CD4-positive, alpha-beta T cell treated with Interleukin-15 for 4 hours (primary cell): ENCODE measurements at regions not wholly inside any gene's neighbourhood (a gene's known extent, or its start where the extent isn't known, plus 50 kb on each side); places are given as distances from the start of the nearest gene placed in this dataset.
"Not testable (repeated sequence)": the region's sequence is repeated elsewhere in the genome, so short reads cannot be mapped to it uniquely, and the experiment has no call there.

ENCODE experiments used
- DNase-seq: peaks from one replicate; pipeline ENCODE4 v3.0.0-alpha.2; 2020; ENCODE audit warnings: low spot score

DNA sequence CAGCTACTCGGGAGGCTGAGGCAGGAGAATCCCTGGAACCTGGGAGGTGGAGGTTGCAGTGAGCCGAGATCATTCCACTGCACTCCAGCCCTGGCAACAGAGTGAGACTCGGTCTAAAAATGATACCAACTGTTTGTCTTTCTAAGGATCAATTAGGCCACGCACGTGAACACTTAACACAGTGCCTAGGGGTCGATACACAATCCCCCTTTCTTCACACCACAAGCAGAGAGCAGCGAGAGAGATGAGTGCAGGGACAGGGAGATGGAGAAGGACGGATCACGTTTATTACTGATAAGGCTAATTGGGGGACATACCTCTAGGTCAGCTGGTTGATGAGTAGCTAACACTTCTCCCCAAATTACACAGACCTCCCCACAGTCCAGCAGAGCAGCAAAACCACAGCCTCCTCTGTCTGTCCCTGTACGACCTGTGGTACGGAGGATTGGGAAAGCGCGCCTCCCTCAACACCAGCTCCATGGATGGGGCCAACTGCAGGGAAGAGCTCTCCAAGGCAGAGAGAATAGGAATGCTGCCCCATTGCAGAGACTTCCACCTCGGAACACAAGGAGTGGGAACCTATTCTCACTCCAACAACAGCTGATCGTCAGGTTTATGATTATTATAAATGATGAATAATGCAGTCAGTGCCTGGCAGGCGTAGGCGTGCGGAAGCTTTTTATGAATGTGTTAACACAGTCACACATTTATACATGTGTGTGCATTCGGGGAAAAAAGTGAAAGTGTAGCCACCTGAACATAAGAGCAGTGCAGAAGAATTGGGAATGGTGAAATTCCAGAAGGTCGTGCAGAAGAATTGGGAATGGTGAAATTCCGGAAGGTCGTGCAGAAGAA is 155.1 kb downstream of the C16orf95 start:
- DNase-seq: no peak

- DNase-seq: not testable (repeated sequence)
Measured at GRCh38 chr16:87162799-87163198, 154.4 kb downstream of the C16orf95 start.

- DNase-seq: no peak
Measured at GRCh38 chr16:87163637-87164036, 153.6 kb downstream of the C16orf95 start.

DNA sequence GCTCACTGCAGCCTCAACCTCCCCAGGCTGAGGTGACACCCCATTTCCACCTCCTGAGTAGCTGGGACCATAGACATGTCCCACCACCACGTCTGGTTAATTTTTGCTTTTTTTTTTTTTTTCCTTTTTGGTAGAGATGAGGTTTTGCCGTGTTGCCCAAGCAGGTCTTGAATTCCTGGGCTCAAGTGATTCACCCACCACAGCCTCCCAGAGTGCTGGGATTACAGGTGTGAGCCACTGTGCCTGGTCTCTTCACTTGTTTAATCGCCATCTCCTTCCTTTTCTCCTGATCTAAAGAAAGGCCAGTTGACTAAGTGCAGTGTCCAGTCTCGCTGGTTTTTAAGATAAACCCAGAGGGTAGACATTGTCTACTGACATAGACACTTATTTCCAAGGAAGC is 152.0 kb downstream of the C16orf95 start:
- no peak for DNase-seq

GRCh38 chr16:87165885-87166284 is 151.3 kb downstream of the C16orf95 start:
- no peak for DNase-seq

DNA sequence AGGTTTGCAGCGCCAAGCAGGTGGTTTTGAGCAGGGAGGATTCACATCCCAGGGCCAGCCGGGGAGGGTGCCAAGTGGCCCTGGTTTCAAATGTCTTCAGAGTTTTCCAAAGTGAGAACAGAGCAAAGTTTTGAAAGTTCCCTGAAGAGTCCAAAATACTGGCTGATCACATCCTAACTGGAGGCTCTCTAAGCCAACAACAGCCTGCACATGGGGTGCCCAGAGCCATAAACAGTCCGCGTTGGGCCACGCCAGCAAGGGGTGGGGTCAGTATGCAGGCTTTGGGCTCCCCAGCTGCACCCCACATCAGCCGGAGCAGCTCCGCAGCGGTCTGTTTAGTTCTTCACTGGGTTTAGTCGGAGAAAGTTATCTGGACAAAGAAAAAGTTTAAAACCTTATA is 150.9 kb downstream of the C16orf95 start:
- DNase-seq: no peak

- DNase-seq: no peak
Measured at GRCh38 chr16:87166934-87167333, 150.3 kb downstream of the C16orf95 start.

- no peak for DNase-seq
Measured at GRCh38 chr16:87169509-87169995, 147.6 kb downstream of the C16orf95 start.

DNA sequence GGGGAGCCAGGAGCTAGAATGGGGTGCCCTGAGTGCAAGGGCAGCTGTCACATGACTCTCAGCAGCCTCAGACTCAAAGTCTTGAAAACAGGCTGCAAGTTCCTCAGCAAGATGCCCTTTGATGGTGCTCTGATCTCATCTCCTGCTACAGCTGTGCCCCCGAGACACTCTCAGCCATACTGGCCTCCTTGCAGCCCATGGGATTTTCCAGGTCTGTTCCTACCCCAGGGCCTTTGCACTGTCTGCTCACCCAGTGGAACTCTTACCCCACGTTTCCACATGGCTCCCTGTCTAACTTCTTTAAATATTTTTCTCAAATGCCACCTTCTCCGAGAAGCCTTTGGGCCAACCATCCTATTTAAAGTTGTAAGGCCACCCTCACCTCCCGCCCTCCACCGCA is 146.9 kb downstream of the C16orf95 start:
- no peak for DNase-seq

- DNase-seq: no peak
Measured at GRCh38 chr16:87171723-87172122, 145.5 kb downstream of the C16orf95 start.

DNA sequence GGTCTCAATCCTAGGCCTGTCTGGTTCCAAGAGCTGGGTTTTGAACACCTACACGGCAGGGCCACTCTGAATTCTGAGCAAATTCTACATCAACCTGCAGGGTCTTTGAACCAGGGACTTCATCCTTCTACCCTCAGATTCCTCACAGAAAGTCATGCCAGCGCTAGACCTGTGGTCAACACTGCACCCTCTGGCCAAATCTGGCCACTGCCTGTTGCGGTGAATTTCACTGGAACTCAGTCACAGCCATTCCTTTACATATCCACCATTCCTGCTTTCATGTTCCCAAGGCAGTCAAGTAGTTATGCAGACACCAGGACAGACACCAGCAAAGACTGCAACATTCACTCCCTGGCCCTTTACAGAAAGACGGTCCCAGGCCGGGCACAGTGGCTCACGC is 144.6 kb downstream of the C16orf95 start:
- no peak for DNase-seq

DNA sequence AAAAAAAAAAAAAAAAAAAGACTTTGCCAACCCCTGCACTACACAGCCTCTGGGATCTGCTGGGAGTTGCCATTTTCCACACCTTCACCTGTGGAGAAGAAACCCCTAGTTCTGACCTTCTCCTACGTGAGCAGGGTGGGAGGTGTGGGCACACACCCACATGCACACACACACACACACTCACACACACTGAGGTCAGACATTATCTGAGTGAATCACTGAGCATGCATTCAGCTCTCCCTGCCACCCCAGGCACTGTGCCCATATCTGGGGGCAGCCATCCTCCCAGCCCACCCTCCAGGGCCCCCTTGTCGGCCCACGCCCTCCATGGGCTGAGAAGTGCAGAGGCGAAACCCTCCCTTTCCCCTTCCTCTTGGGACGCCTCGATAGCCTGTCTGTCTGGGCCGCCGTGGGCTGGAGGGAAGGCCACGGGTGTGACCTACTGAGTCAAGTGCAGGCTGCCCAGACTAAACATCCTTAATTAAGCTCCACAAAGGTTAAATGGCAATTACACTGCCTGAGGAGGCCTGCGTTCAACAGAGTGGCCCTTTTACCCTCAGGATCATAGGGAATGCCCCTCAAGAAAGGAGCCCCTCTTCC is 143.8 kb downstream of the C16orf95 start:
- no peak for DNase-seq

GRCh38 chr16:87174061-87174460 is 143.1 kb downstream of the C16orf95 start:
- DNase-seq: no peak

- no peak for DNase-seq
Measured at GRCh38 chr16:87176735-87177134, 140.5 kb downstream of the C16orf95 start.

DNA sequence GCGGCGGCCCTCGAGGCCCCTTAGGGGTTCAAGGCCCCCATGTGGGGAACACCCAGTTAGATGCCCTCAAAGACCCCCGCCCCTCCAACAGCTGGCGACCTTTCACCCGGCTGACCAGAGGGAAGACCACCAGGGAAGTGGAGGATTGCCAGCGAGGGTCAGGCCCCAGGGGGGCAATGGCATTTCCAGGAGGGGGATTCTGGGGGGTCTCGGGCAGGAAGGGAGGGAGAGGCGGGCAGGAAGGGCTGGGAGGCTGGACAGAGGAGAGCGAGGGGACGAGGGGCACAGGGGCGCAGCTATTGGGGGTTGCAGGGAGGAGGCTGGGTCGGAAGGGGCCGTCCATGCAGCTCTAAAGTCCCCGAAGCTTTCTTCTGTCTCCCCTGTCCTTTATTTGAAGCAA is 139.5 kb downstream of the C16orf95 start:
- DNase-seq: no peak

- DNase-seq: no peak
Measured at GRCh38 chr16:87178177-87178863, 138.9 kb downstream of the C16orf95 start.

GRCh38 chr16:87178977-87179376 is 138.2 kb downstream of the C16orf95 start:
- DNase-seq: no peak

- DNase-seq: no peak
Measured at GRCh38 chr16:87180069-87180468, 137.1 kb downstream of the C16orf95 start.

GRCh38 chr16:87182759-87183158 is 134.4 kb downstream of the C16orf95 start:
- DNase-seq: no peak

DNA sequence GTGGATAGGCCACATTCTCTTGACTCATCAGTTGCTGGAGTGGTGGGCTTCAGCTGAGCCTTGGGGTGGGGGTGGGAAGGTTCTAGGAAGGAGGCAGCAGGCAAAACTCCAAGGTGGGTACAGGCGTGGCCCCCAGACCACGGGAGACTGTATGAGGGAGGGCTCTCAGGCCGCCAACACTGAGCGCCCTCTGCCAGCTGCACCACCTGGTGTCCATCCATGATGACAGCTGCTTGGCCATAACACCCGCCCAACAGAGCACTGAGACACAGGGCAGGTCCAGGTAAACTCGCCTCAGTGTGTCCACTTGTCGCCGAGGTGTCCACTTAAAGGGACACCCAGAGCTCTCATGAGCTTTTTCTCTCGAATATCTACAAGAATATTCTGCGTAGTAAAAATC is 133.5 kb downstream of the C16orf95 start:
- DNase-seq: no peak

DNA sequence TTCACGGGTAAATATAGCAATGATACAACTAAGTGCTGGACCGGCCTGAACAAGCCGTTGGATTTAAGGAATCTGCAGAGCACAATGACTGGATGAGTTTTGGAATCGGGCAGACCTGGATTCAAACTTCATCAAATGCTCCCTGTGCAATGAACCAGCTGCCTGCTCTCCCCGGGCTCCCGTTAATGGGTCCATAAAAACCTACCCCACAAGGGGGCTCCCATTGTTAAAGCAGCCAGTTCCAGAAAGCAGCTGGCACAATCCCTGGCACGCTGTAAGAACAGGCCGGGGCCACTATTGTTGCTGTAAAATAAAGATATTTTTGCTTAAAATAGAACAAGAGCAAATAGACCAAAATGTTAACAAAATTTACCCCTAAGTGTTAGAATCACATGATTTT is 131.9 kb downstream of the C16orf95 start:
- DNase-seq: no peak

DNA sequence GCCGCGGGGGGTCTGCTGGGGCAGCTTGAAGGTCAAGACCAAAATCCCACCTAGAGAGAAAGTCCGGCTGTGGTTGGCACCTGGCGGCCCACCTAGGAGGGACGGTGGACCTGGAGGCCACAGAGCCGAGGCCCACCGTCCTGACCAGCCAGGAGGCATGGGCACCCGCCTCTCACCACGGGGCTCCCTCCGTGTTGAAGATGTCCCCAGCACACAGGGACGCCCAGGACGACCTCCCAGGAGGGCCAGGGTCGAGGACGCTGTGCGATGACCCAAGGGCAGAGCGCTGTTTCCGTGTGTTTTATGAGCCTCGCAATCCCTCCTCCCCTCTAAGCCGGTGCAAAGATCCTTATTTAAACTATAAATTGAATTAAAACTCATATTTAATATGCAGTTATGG is 131.2 kb downstream of the C16orf95 start:
- DNase-seq: no peak

GRCh38 chr16:87186446-87186845 is 130.7 kb downstream of the C16orf95 start:
- DNase-seq: no peak
